Endodermal cell (in vitro differentiated cells): ENCODE measurements at regions not wholly inside any gene's neighbourhood (a gene's known extent, or its start where the extent isn't known, plus 50 kb on each side); places are given as distances from the start of the nearest gene placed in this dataset.

Experiments
- DNase-seq: peaks from one replicate; pipeline ENCODE4 v3.0.0-alpha.2; 2017
- H3K27ac ChIP-seq: 2 replicates; pipeline ENCODE4 v1.5.1; 2013; ENCODE audit warnings: mild to moderate bottlenecking, low read depth, low read length, moderate library complexity
- H3K27me3 ChIP-seq: 2 replicates; pipeline ENCODE4 v1.6.1; 2013; ENCODE audit warnings: mild to moderate bottlenecking, low read length, moderate library complexity; ENCODE audit not compliant: insufficient read depth, control insufficient read depth, poor library complexity, severe bottlenecking
- H3K36me3 ChIP-seq: 2 replicates; pipeline ENCODE4 v1.7.0; 2013; ENCODE audit warnings: mild to moderate bottlenecking, low read length, moderate library complexity; ENCODE audit not compliant: control insufficient read depth, insufficient read depth
- H3K4me1 ChIP-seq: one replicate; pipeline ENCODE4 v1.7.0; 2013; ENCODE audit warnings: low read length; ENCODE audit not compliant: control insufficient read depth, insufficient read depth
- H3K4me3 ChIP-seq: 2 replicates; pipeline ENCODE4 v1.5.1; 2013; ENCODE audit warnings: mild to moderate bottlenecking, low read length, moderate library complexity
- H3K9ac ChIP-seq: 2 replicates; pipeline ENCODE4 v1.6.1; 2013; ENCODE audit warnings: mild to moderate bottlenecking, low read length, moderate library complexity; ENCODE audit not compliant: poor library complexity, severe bottlenecking; ENCODE audit errors: extremely low read depth
- H3K9me3 ChIP-seq: 2 replicates; pipeline ENCODE4 v1.6.1; 2013; ENCODE audit warnings: mild to moderate bottlenecking, low read length, moderate library complexity; ENCODE audit not compliant: control insufficient read depth
- H3K27ac Mint-ChIP-seq: 2 replicates; pipeline ENCODE4 v1.8.0; 2020; ENCODE audit warnings: mixed read lengths
- H3K27me3 Mint-ChIP-seq: 2 replicates; pipeline ENCODE4 v1.8.0; 2021; ENCODE audit warnings: mild to moderate bottlenecking, mixed read lengths; ENCODE audit not compliant: insufficient read depth
- H3K36me3 Mint-ChIP-seq: 2 replicates; pipeline ENCODE4 v1.8.0; 2020; ENCODE audit warnings: low read depth, mixed read lengths
- H3K4me1 Mint-ChIP-seq: 2 replicates; pipeline ENCODE4 v1.8.0; 2020; ENCODE audit warnings: mixed read lengths
- H3K4me3 Mint-ChIP-seq: 2 replicates; pipeline ENCODE4 v1.8.0; 2020; ENCODE audit warnings: mild to moderate bottlenecking, moderate library complexity, mixed read lengths
- H3K9me3 Mint-ChIP-seq: 2 replicates; pipeline ENCODE4 v1.8.0; 2020; ENCODE audit warnings: mild to moderate bottlenecking, mixed read lengths
- WGBS, 2 experiments: methylation state at CpG; one replicate each; pipeline versions ENCODE4 v1.1.5 to v1.1.7; 2013; ENCODE audit warnings: missing lambda C conversion rate in 2 of 2, mixed read lengths in 1 of 2; ENCODE audit not compliant: insufficient coverage in 1 of 2, insufficient read length in 1 of 2; 5-methylcytosine and 5-hydroxymethylcytosine counted together
- TF ChIP-seq, protein P1 (sequence below): fragments of 200-600 bp; sonication (generic); conservative IDR thresholded peaks from 2 replicates; pipeline ENCODE4 v1.5.0; 2021; ENCODE audit warnings: antibody characterized with exemption, mild to moderate bottlenecking

DNA sequence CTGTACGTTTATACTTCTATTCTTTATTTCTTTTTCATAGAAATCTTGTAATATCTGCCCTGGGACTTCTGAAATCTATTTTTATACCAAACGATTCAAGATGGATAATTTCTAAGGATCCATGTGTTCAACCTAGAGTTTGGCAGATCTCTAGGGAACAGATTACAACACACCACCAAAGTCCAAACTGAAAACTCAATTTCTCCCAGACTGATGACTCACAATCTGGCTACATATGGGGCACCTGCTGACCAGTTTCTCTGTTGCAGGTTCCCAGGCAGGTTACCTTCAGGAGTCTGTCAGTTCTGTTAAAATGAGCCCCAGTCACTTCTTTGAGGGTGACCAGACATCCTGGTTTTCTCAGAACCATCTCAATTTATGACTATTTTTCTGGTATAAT lies 439.4 kb downstream of the GPATCH2 start:
- H3K27me3 Mint-ChIP-seq, result peaks cover 2% of the 10 kb centered on the region

GRCh38 chr1:217190359-217190758 lies 440.5 kb downstream of the GPATCH2 start:
- WGBS, 2 experiments, result 94% methylated on average over 3 of the region's 3 CpGs; no CpG with 5 or more reads in 1 of the 2 experiments
- H3K27ac Mint-ChIP-seq, result no peak overlapping the region
- no peak for DNase-seq

More for the DNA sequence above, 439.4 kb downstream of the GPATCH2 start:
- no peak for DNase-seq
- H3K9me3 ChIP-seq, result no peaks in the 10 kb centered on the region
- WGBS, 2 experiments, result 86 to 87% methylated on average over 2 of the region's 2 CpGs
- H3K36me3 Mint-ChIP-seq, result no peaks in the 10 kb centered on the region
- no peaks in the 10 kb centered on the region for H3K4me1 Mint-ChIP-seq
- H3K36me3 ChIP-seq, result no peaks in the 10 kb centered on the region
- H3K27ac ChIP-seq, result no peak overlapping the region
- TF ChIP-seq, protein P1, sequence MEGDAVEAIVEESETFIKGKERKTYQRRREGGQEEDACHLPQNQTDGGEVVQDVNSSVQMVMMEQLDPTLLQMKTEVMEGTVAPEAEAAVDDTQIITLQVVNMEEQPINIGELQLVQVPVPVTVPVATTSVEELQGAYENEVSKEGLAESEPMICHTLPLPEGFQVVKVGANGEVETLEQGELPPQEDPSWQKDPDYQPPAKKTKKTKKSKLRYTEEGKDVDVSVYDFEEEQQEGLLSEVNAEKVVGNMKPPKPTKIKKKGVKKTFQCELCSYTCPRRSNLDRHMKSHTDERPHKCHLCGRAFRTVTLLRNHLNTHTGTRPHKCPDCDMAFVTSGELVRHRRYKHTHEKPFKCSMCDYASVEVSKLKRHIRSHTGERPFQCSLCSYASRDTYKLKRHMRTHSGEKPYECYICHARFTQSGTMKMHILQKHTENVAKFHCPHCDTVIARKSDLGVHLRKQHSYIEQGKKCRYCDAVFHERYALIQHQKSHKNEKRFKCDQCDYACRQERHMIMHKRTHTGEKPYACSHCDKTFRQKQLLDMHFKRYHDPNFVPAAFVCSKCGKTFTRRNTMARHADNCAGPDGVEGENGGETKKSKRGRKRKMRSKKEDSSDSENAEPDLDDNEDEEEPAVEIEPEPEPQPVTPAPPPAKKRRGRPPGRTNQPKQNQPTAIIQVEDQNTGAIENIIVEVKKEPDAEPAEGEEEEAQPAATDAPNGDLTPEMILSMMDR, result no peak
- no peak overlapping the region for H3K4me3 ChIP-seq
- no peak overlapping the region for H3K27ac Mint-ChIP-seq
- no peaks in the 10 kb centered on the region for H3K27me3 ChIP-seq
- peaks cover 6% of the 10 kb centered on the region for H3K9me3 Mint-ChIP-seq
- H3K4me1 ChIP-seq, result no peaks in the 10 kb centered on the region
- H3K4me3 Mint-ChIP-seq, result no peak overlapping the region
- no peak overlapping the region for H3K9ac ChIP-seq

DNA sequence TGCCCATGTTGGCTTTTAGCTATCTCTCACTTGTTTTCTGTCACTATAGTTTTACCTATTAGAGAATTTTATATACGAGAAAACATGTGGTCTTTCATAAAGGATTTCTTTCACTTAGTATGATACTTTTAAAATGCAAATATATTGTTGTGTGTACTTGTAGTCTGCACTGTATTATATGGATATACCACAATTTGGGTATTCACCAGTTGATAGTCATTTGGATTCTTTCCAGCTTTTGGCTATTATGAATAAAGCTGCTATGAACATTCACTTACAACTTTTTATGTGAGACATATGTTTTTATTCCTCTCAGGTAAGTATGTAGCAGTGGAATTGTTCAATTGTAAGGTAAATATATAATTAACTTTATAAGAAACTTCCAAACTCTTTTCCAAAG lies 441.5 kb downstream of the GPATCH2 start:
- Histone ChIP-seq H3K4me3 (no peak overlapping the region), H3K27ac (no peak overlapping the region), H3K36me3 (no peaks in the 10 kb centered on the region), H3K27me3 (no peaks in the 10 kb centered on the region), H3K9ac (no peak overlapping the region), H3K4me1 (no peaks in the 10 kb centered on the region), H3K9me3 (no peaks in the 10 kb centered on the region)
- Mint-ChIP-seq H3K36me3 (no peaks in the 10 kb centered on the region), H3K4me1 (no peaks in the 10 kb centered on the region), H3K27ac (no peak overlapping the region), H3K27me3 (peaks cover 2% of the 10 kb centered on the region), H3K9me3 (peaks cover 6% of the 10 kb centered on the region), H3K4me3 (no peak overlapping the region)
- no peak for DNase-seq
- WGBS, 2 experiments, result 83% methylated on average over 1 of the region's 1 CpG; no CpG with 5 or more reads in 1 of the 2 experiments
- TF ChIP-seq, protein P1, result no peak

More at GRCh38 chr1:217190359-217190758, 440.5 kb downstream of the GPATCH2 start:
- H3K36me3 Mint-ChIP-seq, result no peaks in the 10 kb centered on the region
- Histone ChIP-seq H3K27ac (no peak overlapping the region), H3K27me3 (no peaks in the 10 kb centered on the region), H3K4me3 (no peak overlapping the region), H3K36me3 (no peaks in the 10 kb centered on the region), H3K9ac (no peak overlapping the region), H3K4me1 (no peaks in the 10 kb centered on the region), H3K9me3 (no peaks in the 10 kb centered on the region)
- H3K9me3 Mint-ChIP-seq, result peaks cover 6% of the 10 kb centered on the region
- TF ChIP-seq, protein P1, result no peak
- H3K4me1 Mint-ChIP-seq, result no peaks in the 10 kb centered on the region
- peaks cover 2% of the 10 kb centered on the region for H3K27me3 Mint-ChIP-seq
- no peak overlapping the region for H3K4me3 Mint-ChIP-seq
